CD14-positive monocyte (primary cell): ENCODE measurements at regions not wholly inside any gene's neighbourhood (a gene's known extent, or its start where the extent isn't known, plus 50 kb on each side); places are given as distances from the start of the nearest gene placed in this dataset.
"Not testable (repeated sequence)": the region's sequence is repeated elsewhere in the genome, so short reads cannot be mapped to it uniquely, and the experiment has no call there.

Source experiments
- DNase-seq, 3 donors: peaks; one replicate each; pipeline ENCODE4 v3.0.0-alpha.2; 2011 to 2022
- H2AFZ ChIP-seq: 2 replicates; pipeline ENCODE4 v1.6.0; 2012; ENCODE audit warnings: mild to moderate bottlenecking, low read depth, low read length, inconsistent platforms; ENCODE audit not compliant: insufficient read depth, poor library complexity, severe bottlenecking
- H3K27ac ChIP-seq, 2 donors: 1 replicate in 1 of 2; 2 replicates in 1 of 2; pipeline ENCODE4 v1.5.1; 2012 to 2013; ENCODE audit warnings: low read length in 2 of 2, control low read depth in 1 of 2, inconsistent platforms in 1 of 2, low read depth in 1 of 2, mild to moderate bottlenecking in 1 of 2
- H3K27me3 ChIP-seq, 2 donors: one replicate each; pipeline versions ENCODE4 v1.6.0 to v1.6.1; 2011 to 2013; ENCODE audit warnings: low read length in 2 of 2; ENCODE audit not compliant: control insufficient read depth in 2 of 2, insufficient read depth in 2 of 2
- H3K36me3 ChIP-seq, 2 donors: replicated peaks in 1 of 2; 1 replicate in 1 of 2; 2 replicates in 1 of 2; pipeline versions ENCODE4 v1.5.1 to v1.6.1; 2012 to 2013; ENCODE audit warnings: low read length in 2 of 2, control low read depth in 1 of 2, inconsistent platforms in 1 of 2, mild to moderate bottlenecking in 1 of 2; ENCODE audit not compliant: insufficient read depth in 2 of 2, control insufficient read depth in 1 of 2
- H3K4me1 ChIP-seq, 2 donors: 1 replicate in 1 of 2; 2 replicates in 1 of 2; pipeline versions ENCODE4 v1.5.1 to v1.6.1; 2012 to 2013; ENCODE audit warnings: low read length in 2 of 2, control low read depth in 1 of 2, inconsistent platforms in 1 of 2, mild to moderate bottlenecking in 1 of 2, moderate library complexity in 1 of 2; ENCODE audit not compliant: insufficient read depth in 2 of 2, control insufficient read depth in 1 of 2
- H3K4me2 ChIP-seq: replicated peaks from 2 replicates; pipeline ENCODE3; 2012; ENCODE audit warnings: low read length, moderate library complexity, mild to moderate bottlenecking; ENCODE audit not compliant: poor library complexity, severe bottlenecking; ENCODE audit errors: extremely low read depth
- H3K4me3 ChIP-seq, 3 experiments: fragments of 200-600 bp in 1 of 3; sonication (generic) in 1 of 3; replicated peaks in 1 of 3; 1 replicate in 2 of 3; 2 replicates in 1 of 3; pipeline ENCODE4 v1.5.1; 2011 to 2013; ENCODE audit warnings: low read length in 3 of 3, mild to moderate bottlenecking in 3 of 3, control low read depth in 2 of 3, low read depth in 2 of 3, inconsistent platforms in 1 of 3, moderate library complexity in 1 of 3
- H3K79me2 ChIP-seq: 2 replicates; pipeline ENCODE4 v1.6.0; 2012; ENCODE audit warnings: mild to moderate bottlenecking, control low read depth, inconsistent platforms, low read length, moderate library complexity; ENCODE audit not compliant: insufficient read depth
- H3K9ac ChIP-seq: 2 replicates; pipeline ENCODE4 v1.6.0; 2017; ENCODE audit warnings: low read length, mild to moderate bottlenecking; ENCODE audit not compliant: insufficient read depth, poor library complexity, severe bottlenecking
- H3K9me3 ChIP-seq, 2 donors: replicated peaks in 1 of 2; 1 replicate in 1 of 2; 2 replicates in 1 of 2; pipeline versions ENCODE4 v1.5.1 to v1.6.1; 2012 to 2013; ENCODE audit warnings: low read length in 2 of 2, control low read depth in 1 of 2; ENCODE audit not compliant: control insufficient read depth in 1 of 2, insufficient read depth in 1 of 2
- H4K20me1 ChIP-seq: 2 replicates; pipeline ENCODE4 v1.6.0; 2012; ENCODE audit warnings: mild to moderate bottlenecking, low read length, control low read depth, moderate library complexity; ENCODE audit not compliant: insufficient read depth
- H3K27ac Mint-ChIP-seq, 7 donors: one replicate each; pipeline ENCODE4 v1.8.0; 2020; ENCODE audit warnings: mild to moderate bottlenecking in 7 of 7, mixed read lengths in 7 of 7, moderate library complexity in 6 of 7, inconsistent platforms in 2 of 7
- H3K27me3 Mint-ChIP-seq, 3 donors: one replicate each; pipeline ENCODE4 v1.8.0; 2021 to 2022; ENCODE audit warnings: low read depth in 3 of 3, mild to moderate bottlenecking in 3 of 3, mixed read lengths in 3 of 3, moderate library complexity in 3 of 3, inconsistent platforms in 1 of 3
- H3K36me3 Mint-ChIP-seq, 2 donors: one replicate each; pipeline ENCODE4 v1.8.0; 2020; ENCODE audit warnings: mixed read lengths in 2 of 2, inconsistent platforms in 1 of 2, mild to moderate bottlenecking in 1 of 2
- H3K4me1 Mint-ChIP-seq: one replicate; pipeline ENCODE4 v1.8.0; 2020; ENCODE audit warnings: mild to moderate bottlenecking, mixed read lengths
- H3K4me3 Mint-ChIP-seq, 2 donors: one replicate each; pipeline ENCODE4 v1.8.0; 2020; ENCODE audit warnings: mild to moderate bottlenecking in 2 of 2, mixed read lengths in 2 of 2, moderate library complexity in 1 of 2
- H3K9me3 Mint-ChIP-seq, 7 donors: one replicate each; pipeline ENCODE4 v1.8.0; 2020 to 2022; ENCODE audit warnings: mixed read lengths in 7 of 7, mild to moderate bottlenecking in 6 of 7, moderate library complexity in 6 of 7, inconsistent platforms in 2 of 7
- WGBS: methylation state at CpG from one replicate; pipeline ENCODE4 v1.1.5; 2013; ENCODE audit warnings: missing lambda C conversion rate; ENCODE audit not compliant: insufficient coverage; 5-methylcytosine and 5-hydroxymethylcytosine counted together
- intact Hi-C, 2 donors: fragments of 100-400 bp; cut with micrococcal nuclease; formaldehyde crosslinking; loops; one replicate each; pipeline versions ENCODE4 v1.15.0 to v1.15.1; 2023
- TF ChIP-seq, protein P1 (sequence below): fragments of 200-600 bp; IDR thresholded peaks from one replicate; pipeline ENCODE4 v1.8.0; 2022; ENCODE audit warnings: antibody characterized with exemption, mild to moderate bottlenecking

DNA sequence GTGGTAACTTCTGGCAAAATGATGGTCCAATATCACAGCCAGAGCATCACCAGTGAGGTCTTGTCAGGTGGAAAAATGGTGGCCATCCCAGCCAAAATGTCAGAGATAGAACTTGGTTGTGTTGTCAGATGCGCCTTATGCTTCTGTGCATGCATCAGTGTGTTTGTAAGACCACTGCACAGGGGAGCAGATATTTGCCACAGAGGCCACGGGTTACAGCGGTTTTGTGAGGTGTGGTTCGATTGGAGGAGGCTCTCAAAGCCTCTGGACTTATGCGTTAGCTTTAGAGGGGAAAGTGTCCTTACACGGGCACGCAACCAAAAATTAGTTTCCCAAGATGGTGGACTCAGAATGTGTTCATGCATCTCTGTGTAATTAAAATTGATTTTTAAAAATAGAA, 243.8 kb downstream of the ADGRD1 start:
- H3K4me1 ChIP-seq = no peaks in the 10 kb centered on the region
- peaks cover 0 to 5% (median 2%) of the 10 kb centered on the region in 7 donors for H3K9me3 Mint-ChIP-seq
- TF ChIP-seq, protein P1, sequence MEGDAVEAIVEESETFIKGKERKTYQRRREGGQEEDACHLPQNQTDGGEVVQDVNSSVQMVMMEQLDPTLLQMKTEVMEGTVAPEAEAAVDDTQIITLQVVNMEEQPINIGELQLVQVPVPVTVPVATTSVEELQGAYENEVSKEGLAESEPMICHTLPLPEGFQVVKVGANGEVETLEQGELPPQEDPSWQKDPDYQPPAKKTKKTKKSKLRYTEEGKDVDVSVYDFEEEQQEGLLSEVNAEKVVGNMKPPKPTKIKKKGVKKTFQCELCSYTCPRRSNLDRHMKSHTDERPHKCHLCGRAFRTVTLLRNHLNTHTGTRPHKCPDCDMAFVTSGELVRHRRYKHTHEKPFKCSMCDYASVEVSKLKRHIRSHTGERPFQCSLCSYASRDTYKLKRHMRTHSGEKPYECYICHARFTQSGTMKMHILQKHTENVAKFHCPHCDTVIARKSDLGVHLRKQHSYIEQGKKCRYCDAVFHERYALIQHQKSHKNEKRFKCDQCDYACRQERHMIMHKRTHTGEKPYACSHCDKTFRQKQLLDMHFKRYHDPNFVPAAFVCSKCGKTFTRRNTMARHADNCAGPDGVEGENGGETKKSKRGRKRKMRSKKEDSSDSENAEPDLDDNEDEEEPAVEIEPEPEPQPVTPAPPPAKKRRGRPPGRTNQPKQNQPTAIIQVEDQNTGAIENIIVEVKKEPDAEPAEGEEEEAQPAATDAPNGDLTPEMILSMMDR = no peak
- 97% methylated on average over 3 of the region's 7 CpGs for WGBS
- H3K27ac Mint-ChIP-seq = no peak overlapping the region
- no peak for DNase-seq
- no peak overlapping the region for H3K9ac ChIP-seq
- H2AFZ ChIP-seq = no peak overlapping the region
- H3K4me1 Mint-ChIP-seq = no peaks in the 10 kb centered on the region
- peaks cover 0 to 4% (median 3%) of the 10 kb centered on the region in 3 donors for H3K27me3 Mint-ChIP-seq
- H3K79me2 ChIP-seq = no peaks in the 10 kb centered on the region
- no peak overlapping the region for H3K4me3 ChIP-seq
- no peak overlapping the region for H3K27ac ChIP-seq
- no peaks in the 10 kb centered on the region for H4K20me1 ChIP-seq
- no peak overlapping the region for H3K4me2 ChIP-seq
- no peaks in the 10 kb centered on the region for H3K36me3 Mint-ChIP-seq
- no peaks in the 10 kb centered on the region for H3K9me3 ChIP-seq
- no peaks in the 10 kb centered on the region for H3K36me3 ChIP-seq
- no peaks in the 10 kb centered on the region for H3K27me3 ChIP-seq
- intact Hi-C loops = no loop called here
- no peak overlapping the region for H3K4me3 Mint-ChIP-seq

DNA sequence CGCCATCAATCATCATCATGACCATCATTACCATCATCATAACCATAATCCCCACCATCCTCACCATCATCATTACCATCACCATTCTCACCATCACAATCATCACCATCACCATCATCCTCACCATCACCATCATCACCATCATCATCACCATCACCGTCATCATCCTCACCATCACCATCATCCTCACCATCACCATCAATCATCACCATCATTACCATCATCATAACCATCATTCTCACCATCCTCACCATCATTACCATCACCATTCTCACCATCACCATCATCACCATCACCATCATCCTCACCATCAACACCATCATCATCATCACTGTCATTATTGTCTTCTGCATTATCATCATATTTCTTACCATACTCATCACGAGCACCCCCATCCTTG, 245.5 kb downstream of the ADGRD1 start:
- Mint-ChIP-seq H3K4me1 (no peaks in the 10 kb centered on the region), H3K27ac (no peak overlapping the region), H3K4me3 (no peak overlapping the region), H3K9me3 (peaks cover 0 to 3% (median under 1%) of the 10 kb centered on the region in 7 donors), H3K27me3 (peaks cover 0 to 4% (median 1%) of the 10 kb centered on the region in 3 donors), H3K36me3 (no peaks in the 10 kb centered on the region)
- no peaks in the 10 kb centered on the region for H3K4me1 ChIP-seq
- H3K36me3 ChIP-seq = no peaks in the 10 kb centered on the region
- no peaks in the 10 kb centered on the region for H3K9me3 ChIP-seq
- H3K9ac ChIP-seq = no peak overlapping the region
- no peaks in the 10 kb centered on the region for H3K27me3 ChIP-seq
- no peak overlapping the region for H3K4me3 ChIP-seq
- TF ChIP-seq, protein P1 = no peak
- no peak overlapping the region for H3K4me2 ChIP-seq
- WGBS = 95% methylated on average over 3 of the region's 3 CpGs
- no peak for DNase-seq
- H3K27ac ChIP-seq = no peak overlapping the region
- no peak overlapping the region for H2AFZ ChIP-seq
- H4K20me1 ChIP-seq = no peaks in the 10 kb centered on the region
- intact Hi-C loops = no loop called here
- H3K79me2 ChIP-seq = no peaks in the 10 kb centered on the region

DNA sequence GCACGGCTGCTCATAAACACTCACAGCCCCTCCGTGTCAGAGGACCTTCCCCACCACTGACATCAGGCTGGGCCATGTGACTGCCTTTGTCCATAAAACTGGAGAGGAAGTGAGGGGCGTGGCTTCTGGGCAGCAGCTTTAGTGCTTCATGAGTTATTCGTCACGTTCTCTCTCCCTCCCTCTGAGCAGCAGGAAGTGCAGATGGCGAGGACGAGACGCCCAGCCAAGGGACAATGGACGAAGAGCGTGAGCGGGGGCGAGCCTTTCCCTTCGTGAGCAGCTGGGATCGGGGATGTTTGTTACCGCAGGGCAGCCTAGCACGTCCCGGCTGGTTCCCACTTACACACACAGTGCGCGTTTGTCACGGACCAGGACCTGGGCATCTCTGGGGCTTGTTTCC, 248.2 kb downstream of the ADGRD1 start:
- H3K9ac ChIP-seq, H3K27me3 Mint-ChIP-seq, H3K27ac ChIP-seq, intact Hi-C loops, H3K4me1 ChIP-seq, H3K36me3 Mint-ChIP-seq, H3K9me3 Mint-ChIP-seq, H2AFZ ChIP-seq, H3K4me1 Mint-ChIP-seq, H3K4me3 Mint-ChIP-seq, H3K4me2 ChIP-seq, H4K20me1 ChIP-seq, H3K4me3 ChIP-seq, DNase-seq, H3K9me3 ChIP-seq, H3K27me3 ChIP-seq, H3K79me2 ChIP-seq, H3K36me3 ChIP-seq, H3K27ac Mint-ChIP-seq: not testable (repeated sequence)
- no CpG with 5 or more reads among the region's 20 CpGs for WGBS
